Right lobe of liver (tissue), 6 donors: ENCODE measurements at regions not wholly inside any gene's neighbourhood (a gene's known extent, or its start where the extent isn't known, plus 50 kb on each side); places are given as distances from the start of the nearest gene placed in this dataset.

ENCODE experiments used
- ATAC-seq, 4 donors: fragments of 200-7000 bp; cut with Tn5 transposase; one replicate each; pipeline ENCODE4 v1.9.1; 2020; ENCODE audit warnings: mild to moderate bottlenecking in 4 of 4, moderate library complexity in 4 of 4
- DNase-seq, 3 donors: peaks; one replicate each; pipeline ENCODE4 v3.0.0-alpha.2; 2020
- H3K27ac ChIP-seq, 3 donors: fragments of 200-600 bp; one replicate each; pipeline ENCODE4 v1.8.0; 2022
- H3K27me3 ChIP-seq, 2 donors: fragments of 200-600 bp; one replicate each; pipeline ENCODE4 v1.8.0; 2022
- H3K36me3 ChIP-seq, 4 donors: fragments of 200-600 bp; sonication (generic) in 1 of 4; one replicate each; pipeline versions ENCODE4 v1.5.1 to v1.8.0; 2017 to 2022; ENCODE audit warnings: control low read depth in 1 of 4
- H3K4me1 ChIP-seq, 4 donors: fragments of 200-600 bp; sonication (generic) in 1 of 4; one replicate each; pipeline versions ENCODE4 v1.5.1 to v1.8.0; 2017 to 2022; ENCODE audit warnings: control low read depth in 1 of 4
- H3K4me3 ChIP-seq, 3 donors: fragments of 200-600 bp; one replicate each; pipeline ENCODE4 v1.8.0; 2022
- H3K9me3 ChIP-seq, 4 donors: fragments of 200-600 bp; sonication (generic) in 1 of 4; one replicate each; pipeline versions ENCODE4 v1.5.1 to v1.8.0; 2017 to 2022; ENCODE audit warnings: control low read depth in 1 of 4
- POLR2A ChIP-seq: fragments of 450-650 bp; IDR thresholded peaks from one replicate; pipeline ENCODE4 v1.6.1; 2017; ENCODE audit warnings: antibody characterized with exemption, mild to moderate bottlenecking
- WGBS: methylation state at CpG from one replicate; pipeline ENCODE4 v1.1.6; 2018; ENCODE audit warnings: low coverage, low lambda C conversion rate; ENCODE audit not compliant: insufficient coverage; ENCODE audit errors: missing lambda C conversion rate; 5-methylcytosine and 5-hydroxymethylcytosine counted together
- intact Hi-C, 2 donors: fragments of 100-400 bp; cut with DNase I; formaldehyde crosslinking; loops; one replicate each; pipeline versions ENCODE4 v1.11.2 to v1.14.1; 2022
- TF ChIP-seq, protein P1 (sequence below), 4 donors: fragments of 200-600 bp in 3 of 4; fragments of 450-650 bp in 1 of 4; IDR thresholded peaks; one replicate each; pipeline versions ENCODE4 v1.5.1 to v1.8.0; 2016 to 2022; ENCODE audit warnings: antibody characterized with exemption in 4 of 4, mild to moderate bottlenecking in 2 of 4
- donor health status: DM: no; HTN: yes; CAD: no.
- donor health status: DM: no; HTN: no; CAD: no.
- donor health status: DM: no; HTN: no; CAD: no.
- donor health status: DM: no; HTN: yes; CAD: no.
- donor health status: DM: no; HTN: yes; CAD: no.

DNA sequence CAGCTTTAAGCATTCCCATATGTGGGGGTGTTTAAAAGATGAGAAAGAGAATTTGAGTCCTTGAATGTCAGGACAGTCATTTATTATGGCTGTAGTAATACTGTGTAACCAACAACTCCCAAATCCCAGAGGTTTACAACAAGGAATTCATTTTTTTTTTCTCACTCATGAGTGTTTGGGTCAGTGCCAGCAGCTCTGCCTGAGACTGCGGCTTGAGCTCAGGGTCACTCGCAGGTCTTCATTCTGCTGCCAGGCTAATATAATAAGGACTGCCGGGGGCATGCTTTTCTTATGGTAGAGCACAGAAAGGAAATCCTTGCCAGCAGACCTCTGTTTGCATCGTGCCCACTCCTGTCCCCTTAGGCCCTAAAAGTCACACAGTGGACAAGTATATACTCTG, 277.9 kb upstream of the LMCD1 start:
- DNase-seq: no peak
- TF ChIP-seq, protein P1, sequence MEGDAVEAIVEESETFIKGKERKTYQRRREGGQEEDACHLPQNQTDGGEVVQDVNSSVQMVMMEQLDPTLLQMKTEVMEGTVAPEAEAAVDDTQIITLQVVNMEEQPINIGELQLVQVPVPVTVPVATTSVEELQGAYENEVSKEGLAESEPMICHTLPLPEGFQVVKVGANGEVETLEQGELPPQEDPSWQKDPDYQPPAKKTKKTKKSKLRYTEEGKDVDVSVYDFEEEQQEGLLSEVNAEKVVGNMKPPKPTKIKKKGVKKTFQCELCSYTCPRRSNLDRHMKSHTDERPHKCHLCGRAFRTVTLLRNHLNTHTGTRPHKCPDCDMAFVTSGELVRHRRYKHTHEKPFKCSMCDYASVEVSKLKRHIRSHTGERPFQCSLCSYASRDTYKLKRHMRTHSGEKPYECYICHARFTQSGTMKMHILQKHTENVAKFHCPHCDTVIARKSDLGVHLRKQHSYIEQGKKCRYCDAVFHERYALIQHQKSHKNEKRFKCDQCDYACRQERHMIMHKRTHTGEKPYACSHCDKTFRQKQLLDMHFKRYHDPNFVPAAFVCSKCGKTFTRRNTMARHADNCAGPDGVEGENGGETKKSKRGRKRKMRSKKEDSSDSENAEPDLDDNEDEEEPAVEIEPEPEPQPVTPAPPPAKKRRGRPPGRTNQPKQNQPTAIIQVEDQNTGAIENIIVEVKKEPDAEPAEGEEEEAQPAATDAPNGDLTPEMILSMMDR (IDR thresholded peaks at IDR 0.05): no peak
- no peak for TF ChIP-seq POLR2A
- intact Hi-C loops: no loop called here
- H3K27ac ChIP-seq: no peak overlapping the region
- no peaks in the 10 kb centered on the region for H3K4me1 ChIP-seq
- H3K9me3 ChIP-seq: no peaks in the 10 kb centered on the region
- ATAC-seq: no peak
- H3K27me3 ChIP-seq: no peaks in the 10 kb centered on the region
- H3K36me3 ChIP-seq: no peaks in the 10 kb centered on the region
- WGBS: 61% methylated on average over 4 of the region's 4 CpGs
- H3K4me3 ChIP-seq: no peak overlapping the region

DNA sequence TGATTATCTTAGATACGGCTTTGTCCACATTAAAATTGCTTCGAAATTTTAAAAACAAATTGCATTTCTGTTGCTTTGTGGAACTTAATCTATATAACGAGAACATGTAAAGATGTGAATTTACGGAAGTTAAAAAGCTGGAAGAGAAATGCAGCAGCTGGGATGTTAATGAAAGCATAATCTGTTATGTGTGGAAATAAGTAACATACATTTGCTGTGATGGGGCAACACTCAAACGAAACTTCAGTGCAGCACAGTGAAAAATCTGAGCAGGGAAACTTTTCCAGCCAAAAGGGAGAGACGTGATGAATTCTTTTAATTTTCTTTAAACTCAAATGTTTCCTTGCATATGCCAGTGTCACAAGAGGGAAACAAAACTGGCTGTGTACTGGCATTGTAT, 276.7 kb upstream of the LMCD1 start:
- Histone ChIP-seq H3K27me3 (no peaks in the 10 kb centered on the region), H3K27ac (no peak overlapping the region), H3K4me1 (no peaks in the 10 kb centered on the region), H3K4me3 (no peak overlapping the region), H3K9me3 (no peaks in the 10 kb centered on the region), H3K36me3 (no peaks in the 10 kb centered on the region)
- intact Hi-C loops: no loop called here
- no peak for TF ChIP-seq POLR2A
- ATAC-seq (no peak), DNase-seq (no peak)
- WGBS: 79% methylated on average over 6 of the region's 6 CpGs

DNA sequence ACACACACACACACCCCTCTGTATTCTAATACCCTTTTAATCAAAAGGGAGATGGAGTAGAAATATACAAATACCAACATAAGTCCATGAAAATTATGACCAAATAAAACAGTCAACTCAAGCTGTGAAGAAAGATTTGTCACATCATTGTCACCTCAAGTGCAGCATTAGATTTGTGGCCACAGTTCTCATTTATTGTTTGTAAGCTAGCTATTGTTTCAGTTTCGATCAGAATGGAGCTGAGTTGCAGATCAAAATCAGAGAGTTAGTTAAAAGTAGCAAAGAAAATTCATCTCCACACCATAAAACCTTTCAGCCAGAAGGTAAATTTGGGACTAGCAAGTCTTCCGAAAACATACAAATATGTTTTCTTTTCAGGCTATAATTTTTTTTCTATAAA, 267.7 kb upstream of the LMCD1 start:
- H3K4me1 ChIP-seq: peaks cover 0 to 9% (median 0%) of the 10 kb centered on the region in 4 donors
- no peak overlapping the region for H3K4me3 ChIP-seq
- no peak overlapping the region for H3K27ac ChIP-seq
- TF ChIP-seq, protein P1 (IDR thresholded peaks at IDR 0.05): no peak
- no peak for TF ChIP-seq POLR2A
- intact Hi-C loops: no loop called here
- no peaks in the 10 kb centered on the region for H3K36me3 ChIP-seq
- WGBS: 66% methylated on average over 2 of the region's 2 CpGs
- ATAC-seq (no peak), DNase-seq (no peak)
- H3K9me3 ChIP-seq: no peaks in the 10 kb centered on the region
- H3K27me3 ChIP-seq: no peaks in the 10 kb centered on the region

DNA sequence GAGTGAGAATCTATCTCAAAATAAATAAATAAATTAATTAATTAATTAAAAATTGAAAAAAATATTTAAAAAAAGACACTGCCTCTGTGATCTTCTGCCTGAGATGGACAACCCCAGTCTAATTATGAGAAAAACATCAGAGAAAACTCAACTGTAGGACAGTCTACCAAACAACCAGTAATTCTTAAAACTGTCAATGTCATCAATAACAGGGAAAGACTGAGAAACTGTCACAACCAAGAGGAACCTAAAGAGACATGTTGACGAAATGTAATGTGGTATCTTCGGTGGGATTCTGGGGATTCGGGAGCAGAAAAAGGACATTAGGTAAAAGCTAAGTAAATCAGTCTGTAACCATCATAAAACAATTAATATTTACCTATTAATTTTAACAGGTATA, 265.4 kb upstream of the LMCD1 start:
- Histone ChIP-seq H3K4me3 (no peak overlapping the region), H3K27ac (no peak overlapping the region), H3K9me3 (no peaks in the 10 kb centered on the region), H3K27me3 (no peaks in the 10 kb centered on the region), H3K4me1 (peaks cover 0 to 10% (median 1%) of the 10 kb centered on the region in 4 donors), H3K36me3 (no peaks in the 10 kb centered on the region)
- no peak for ATAC-seq
- intact Hi-C loops: no loop called here
- DNase-seq: no peak
- WGBS: 81% methylated on average over 3 of the region's 3 CpGs
- no peak for TF ChIP-seq POLR2A
- TF ChIP-seq, protein P1 (IDR thresholded peaks at IDR 0.05): no peak

DNA sequence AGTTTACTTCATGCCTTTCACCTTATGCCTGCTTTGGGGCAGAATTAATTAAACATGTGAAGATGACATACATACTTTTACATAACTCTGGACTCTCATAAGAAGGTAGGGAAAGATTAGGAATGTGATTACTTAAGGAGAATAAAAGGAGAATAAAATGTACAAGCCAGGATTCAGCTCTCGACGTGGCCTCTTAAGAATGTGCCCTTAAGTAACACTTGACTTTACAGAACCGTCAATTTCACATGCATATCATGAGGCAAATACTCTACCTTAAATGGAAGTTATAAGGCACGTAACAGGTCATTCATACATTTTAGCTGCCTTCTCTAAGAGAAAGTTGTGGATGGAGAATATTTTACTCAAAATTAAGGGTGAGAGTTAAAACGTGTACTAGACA, 263.7 kb upstream of the LMCD1 start:
- Histone ChIP-seq H3K27ac (no peak overlapping the region), H3K4me3 (no peak overlapping the region), H3K4me1 (peaks cover 0 to 10% (median 1%) of the 10 kb centered on the region in 4 donors), H3K27me3 (no peaks in the 10 kb centered on the region), H3K9me3 (no peaks in the 10 kb centered on the region), H3K36me3 (no peaks in the 10 kb centered on the region)
- intact Hi-C loops: no loop called here
- no peak for DNase-seq
- ATAC-seq: no peak
- TF ChIP-seq POLR2A: no peak
- TF ChIP-seq, protein P1 (IDR thresholded peaks at IDR 0.05): no peak
- WGBS: 71% methylated on average over 5 of the region's 5 CpGs
